ENCODE measurements at regions not wholly inside any gene's neighbourhood (a gene's known extent, or its start where the extent isn't known, plus 50 kb on each side); places are given as distances from the start of the nearest gene placed in this dataset.

GRCh38 chr18:77896586-77897252 lies 647.1 kb downstream of the GALR1 start:
- no peak for DNase-seq (ENCODE audit: low read depth)
- H3K4me3 ChIP-seq (ENCODE audit: low read depth, low read length): no peak overlapping the region
- TF ChIP-seq MAX (IDR thresholded peaks at IDR 0.05; ENCODE audit: low read depth, low read length): no peak
- no peak for TF ChIP-seq MYC (IDR thresholded peaks at IDR 0.05; ENCODE audit: low read depth, low read length)
- TF ChIP-seq POLR2A (IDR thresholded peaks at IDR 0.05; ENCODE audit: extremely low read depth, insufficient read length): no peak
- TF ChIP-seq CTCF (IDR thresholded peaks at IDR 0.05; ENCODE audit: low read depth, low read length): no peak

GRCh38 chr18:77897606-77898005 lies 648.0 kb downstream of the GALR1 start:
- no peak for DNase-seq (ENCODE audit: low read depth)
- TF ChIP-seq CTCF (IDR thresholded peaks at IDR 0.05; ENCODE audit: low read depth, low read length) (no peak), MAX (IDR thresholded peaks at IDR 0.05; ENCODE audit: low read depth, low read length) (no peak), POLR2A (IDR thresholded peaks at IDR 0.05; ENCODE audit: extremely low read depth, insufficient read length) (no peak), MYC (IDR thresholded peaks at IDR 0.05; ENCODE audit: low read depth, low read length) (no peak)
- no peak overlapping the region for H3K4me3 ChIP-seq (ENCODE audit: low read depth, low read length)

- DNase-seq (ENCODE audit: low read depth): peak; percentile 64
- TF ChIP-seq CTCF (IDR thresholded peaks at IDR 0.05; ENCODE audit: low read depth, low read length) (peak; percentile 78), MAX (IDR thresholded peaks at IDR 0.05; ENCODE audit: low read depth, low read length) (no peak), POLR2A (IDR thresholded peaks at IDR 0.05; ENCODE audit: extremely low read depth, insufficient read length) (no peak), MYC (IDR thresholded peaks at IDR 0.05; ENCODE audit: low read depth, low read length) (no peak)
- H3K4me3 ChIP-seq (ENCODE audit: low read depth, low read length): no peak overlapping the region
Measured at GRCh38 chr18:77899972-77900754, 650.5 kb downstream of the GALR1 start.

- TF ChIP-seq MAX (IDR thresholded peaks at IDR 0.05; ENCODE audit: low read depth, low read length) (no peak), MYC (IDR thresholded peaks at IDR 0.05; ENCODE audit: low read depth, low read length) (no peak), POLR2A (IDR thresholded peaks at IDR 0.05; ENCODE audit: extremely low read depth, insufficient read length) (no peak), CTCF (IDR thresholded peaks at IDR 0.05; ENCODE audit: low read depth, low read length) (no peak)
- H3K4me3 ChIP-seq (ENCODE audit: low read depth, low read length): no peak overlapping the region
- no peak for DNase-seq (ENCODE audit: low read depth)
Measured at GRCh38 chr18:77905011-77905410, 655.4 kb downstream of the GALR1 start.

GRCh38 chr18:77905449-77906055 lies 655.9 kb downstream of the GALR1 start:
- TF ChIP-seq MAX (IDR thresholded peaks at IDR 0.05; ENCODE audit: low read depth, low read length): no peak
- no peak for TF ChIP-seq MYC (IDR thresholded peaks at IDR 0.05; ENCODE audit: low read depth, low read length)
- TF ChIP-seq POLR2A (IDR thresholded peaks at IDR 0.05; ENCODE audit: extremely low read depth, insufficient read length): no peak
- TF ChIP-seq CTCF (IDR thresholded peaks at IDR 0.05; ENCODE audit: low read depth, low read length): no peak
- DNase-seq (ENCODE audit: low read depth): no peak
- no peak overlapping the region for H3K4me3 ChIP-seq (ENCODE audit: low read depth, low read length)
